ENCODE measurements at regions not wholly inside any gene's neighbourhood (a gene's known extent, or its start where the extent isn't known, plus 50 kb on each side); places are given as distances from the start of the nearest gene placed in this dataset.

DNA sequence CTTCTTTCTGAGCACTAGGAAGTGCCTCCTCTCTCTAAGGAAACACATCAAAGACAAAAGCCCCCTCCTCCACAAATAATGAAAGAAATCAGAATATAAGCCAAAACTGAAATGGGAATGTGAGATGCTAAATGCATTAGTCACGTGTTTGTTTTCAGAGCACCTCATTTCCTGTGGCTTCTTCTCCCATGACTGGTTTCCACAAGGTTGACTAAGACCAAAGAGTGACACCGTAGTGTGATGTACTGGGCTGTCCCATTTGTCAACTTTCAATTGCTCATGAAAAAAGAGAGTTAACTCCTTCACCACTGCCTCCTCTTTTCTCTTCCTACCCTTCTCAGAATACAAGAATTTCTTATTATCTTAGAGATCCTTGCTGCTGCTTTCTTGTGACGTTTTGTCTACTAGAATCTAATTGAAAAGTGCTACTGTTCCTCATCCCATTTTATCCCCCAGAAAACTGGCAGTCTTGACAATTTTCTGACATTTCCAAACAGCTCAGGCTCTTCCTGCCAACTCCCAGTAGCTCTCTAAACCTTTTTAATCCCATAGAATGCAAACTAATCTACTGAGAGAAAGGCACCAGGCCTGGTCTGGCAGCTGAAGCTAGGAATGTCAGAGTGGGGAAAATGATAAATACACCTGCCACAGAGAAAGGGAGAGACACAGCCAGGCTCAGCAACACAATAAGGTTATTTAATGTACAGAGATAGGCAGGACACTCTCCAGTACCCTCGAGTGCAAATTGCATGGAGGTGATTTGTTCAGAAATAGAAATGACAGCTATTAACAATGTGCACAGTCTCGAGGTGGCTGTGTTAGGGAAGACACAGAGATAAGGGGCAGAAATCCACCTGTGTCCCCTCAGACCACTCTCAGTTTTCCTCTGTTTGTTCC is 671.7 kb upstream of the NRSN1 start:
- DNase-seq = no peak

DNA sequence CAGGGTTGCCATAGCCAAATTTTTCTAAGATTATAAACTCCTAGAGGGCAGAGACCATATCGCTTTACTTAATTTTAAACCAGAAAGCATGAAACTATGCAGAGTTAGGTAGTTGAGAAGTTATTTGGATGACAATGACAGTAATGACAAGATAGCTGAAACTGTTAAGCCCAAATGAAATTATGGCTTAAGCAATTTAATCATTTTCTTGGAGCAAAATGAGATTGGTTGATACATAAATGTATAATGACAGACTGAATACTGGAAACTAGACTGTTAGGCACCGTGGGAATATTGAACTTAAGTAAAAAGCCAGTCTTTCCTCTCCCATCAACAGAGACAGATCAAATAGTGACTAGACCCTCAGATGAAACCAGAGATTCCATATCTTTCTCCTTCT is 670.3 kb upstream of the NRSN1 start:
- no peak for DNase-seq

DNA sequence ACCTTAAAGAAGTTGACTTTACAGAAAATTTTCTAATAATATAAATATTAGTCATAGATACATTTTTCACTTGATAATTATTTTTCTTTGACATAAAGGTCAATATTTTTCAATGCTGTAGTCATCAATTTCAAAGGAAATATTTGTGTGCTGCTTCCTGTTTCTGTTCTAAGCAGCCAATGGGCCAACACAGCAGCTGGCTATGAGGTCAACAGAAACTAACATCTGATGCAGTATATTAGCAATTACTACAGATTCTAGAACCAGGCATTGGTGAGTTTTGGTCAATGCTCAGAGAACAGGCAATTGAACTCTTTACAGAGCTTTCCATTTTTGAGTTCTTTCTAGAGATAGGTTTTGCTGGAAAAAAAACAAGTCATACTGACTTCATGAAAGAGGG is 669.6 kb upstream of the NRSN1 start:
- no peak for DNase-seq

DNA sequence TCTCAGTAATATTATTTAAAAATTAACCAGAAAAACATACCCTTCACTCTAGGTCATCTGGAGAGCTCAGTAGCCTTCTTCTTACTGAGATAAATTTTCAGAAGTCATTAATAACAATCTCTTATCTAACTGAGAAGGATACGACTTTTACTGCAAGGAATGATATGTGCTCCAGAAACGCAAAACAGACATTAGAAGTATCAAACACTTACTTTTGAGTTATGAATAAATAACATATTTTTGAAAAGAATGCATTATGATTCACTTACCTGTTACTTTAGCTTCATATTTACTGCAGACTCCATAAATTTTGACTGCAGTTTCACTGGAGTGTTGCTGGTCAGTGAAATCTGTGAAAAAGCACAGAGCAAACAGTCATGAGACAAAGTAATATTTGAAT is 668.7 kb upstream of the NRSN1 start:
- no peak for DNase-seq

DNA sequence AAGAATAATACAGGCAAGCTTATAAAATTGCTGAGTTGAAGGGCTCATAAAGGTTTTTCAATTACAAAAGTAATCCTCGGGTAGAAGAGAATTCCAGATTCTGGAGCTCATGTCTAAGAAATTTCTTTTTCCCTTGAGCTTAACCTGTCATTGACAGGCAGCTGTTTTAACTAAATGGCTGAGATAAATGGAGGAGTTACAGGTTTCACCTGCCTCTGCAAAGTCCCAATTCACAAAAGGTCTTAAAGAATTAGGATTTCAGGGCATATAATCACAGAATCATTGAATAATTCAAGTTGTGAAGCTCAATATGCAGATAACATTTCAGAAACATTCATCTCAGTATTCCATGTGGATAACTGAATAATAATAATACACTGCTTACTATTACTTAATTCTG is 660.1 kb upstream of the NRSN1 start:
- DNase-seq = no peak

DNA sequence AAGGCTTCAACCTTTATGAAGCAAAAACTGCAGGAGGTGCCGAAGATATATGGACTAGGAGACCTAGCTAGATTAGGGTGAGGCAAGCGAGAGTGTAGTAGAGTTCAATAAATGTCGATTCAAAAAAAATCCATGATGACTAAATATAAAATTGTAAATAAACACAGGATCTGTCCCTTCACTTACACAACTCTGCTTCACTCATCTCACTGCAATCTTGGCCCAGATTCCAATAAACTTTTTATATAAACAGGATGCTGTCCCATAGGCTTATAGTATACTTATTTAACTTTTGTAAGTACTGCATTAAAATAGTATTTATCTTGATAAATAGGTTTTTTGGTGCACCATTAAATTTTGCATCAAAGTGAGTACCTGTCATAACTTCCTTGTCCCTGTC is 648.4 kb upstream of the NRSN1 start:
- no peak for DNase-seq

DNA sequence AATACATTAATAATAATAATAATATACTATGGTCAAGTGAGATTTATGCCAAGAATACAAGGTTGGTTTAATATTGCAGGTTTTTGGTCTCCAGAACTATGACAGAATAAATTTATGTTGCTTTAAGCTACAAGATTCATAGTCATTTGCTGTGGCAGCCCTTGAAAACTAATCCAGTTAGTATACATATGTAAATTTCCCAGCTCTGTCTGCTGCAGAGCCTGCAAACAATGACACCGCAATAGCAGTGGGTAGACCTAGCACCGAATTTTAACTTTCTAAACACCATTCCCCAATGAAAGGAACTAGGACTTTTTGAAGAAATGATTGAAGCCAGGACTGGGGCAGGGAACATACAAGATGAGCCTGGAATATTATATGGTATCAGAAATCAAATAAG is 647.7 kb upstream of the NRSN1 start:
- no peak for DNase-seq

DNA sequence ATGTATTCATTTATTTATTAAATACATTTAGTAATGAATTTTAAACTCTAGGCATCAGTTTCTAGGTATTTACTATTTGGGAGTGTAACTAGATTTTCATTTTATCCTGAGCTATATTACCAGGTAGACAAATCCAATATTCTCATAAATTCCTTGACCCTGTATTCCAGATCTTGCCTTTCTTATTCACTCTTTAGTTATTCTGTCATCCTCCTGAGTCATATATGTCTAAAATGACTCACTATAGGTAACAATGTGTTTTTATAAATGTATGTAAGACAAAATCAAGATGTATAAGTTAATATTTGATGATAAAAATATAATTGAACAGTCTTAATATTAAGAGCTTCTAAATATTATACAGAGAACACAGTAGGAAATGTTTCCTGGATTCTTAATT is 642.1 kb upstream of the NRSN1 start:
- DNase-seq = no peak

DNA sequence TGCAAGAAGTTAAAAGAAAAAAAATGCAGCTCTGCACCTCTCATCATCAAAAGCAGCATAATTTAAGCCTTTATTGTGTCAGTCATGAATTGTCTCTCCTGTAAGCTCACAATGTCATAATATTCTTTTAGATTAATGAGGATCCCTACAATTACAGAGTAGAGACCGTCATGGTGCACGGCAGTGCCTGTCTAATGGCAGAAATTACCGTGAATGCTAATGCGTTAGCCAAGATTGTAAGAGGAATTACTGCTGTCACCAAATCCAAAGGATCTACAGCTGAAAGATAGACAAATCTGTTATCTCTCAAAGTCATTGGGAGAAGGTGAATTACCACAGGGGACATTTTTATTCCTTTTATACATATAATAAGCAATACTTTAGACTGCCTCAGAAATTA is 631.6 kb upstream of the NRSN1 start:
- no peak for DNase-seq

DNA sequence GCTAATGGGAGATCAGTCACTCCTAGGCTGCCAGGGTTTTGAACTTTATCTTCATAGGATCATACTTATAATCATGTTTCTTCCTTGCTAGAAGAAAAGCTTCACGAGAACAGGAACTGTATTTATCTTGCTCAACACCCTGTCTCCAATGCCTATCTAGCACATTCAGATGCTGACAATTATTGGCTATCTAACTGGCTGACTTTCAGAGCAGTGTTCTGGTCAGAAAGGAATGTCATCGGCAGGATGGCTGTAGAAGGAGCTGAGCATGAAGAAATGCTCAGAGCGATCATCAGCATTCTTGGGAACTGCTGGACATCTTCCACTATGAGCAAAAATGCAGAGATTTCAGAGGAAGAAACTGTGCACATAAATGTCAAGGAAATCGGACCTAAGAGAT is 628.0 kb upstream of the NRSN1 start:
- no peak for DNase-seq

DNA sequence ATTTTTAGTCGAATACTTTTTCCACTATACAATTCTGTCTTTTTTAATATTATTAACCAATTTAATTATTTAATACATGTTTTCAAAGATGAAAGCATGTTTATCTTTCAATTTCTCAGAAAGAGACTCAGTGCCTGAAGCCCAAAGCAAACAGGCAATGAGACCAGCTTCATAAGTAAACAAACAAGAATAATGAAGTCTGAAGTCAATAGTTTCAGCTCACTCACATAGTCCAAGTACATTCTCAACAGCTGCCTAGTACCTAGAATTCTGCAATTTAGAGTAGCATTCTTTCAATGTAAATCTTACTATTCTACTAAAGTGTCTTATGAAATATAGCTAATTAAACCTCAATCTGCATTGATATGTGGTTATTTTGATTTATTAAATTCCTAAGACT is 626.5 kb upstream of the NRSN1 start:
- no peak for DNase-seq

DNA sequence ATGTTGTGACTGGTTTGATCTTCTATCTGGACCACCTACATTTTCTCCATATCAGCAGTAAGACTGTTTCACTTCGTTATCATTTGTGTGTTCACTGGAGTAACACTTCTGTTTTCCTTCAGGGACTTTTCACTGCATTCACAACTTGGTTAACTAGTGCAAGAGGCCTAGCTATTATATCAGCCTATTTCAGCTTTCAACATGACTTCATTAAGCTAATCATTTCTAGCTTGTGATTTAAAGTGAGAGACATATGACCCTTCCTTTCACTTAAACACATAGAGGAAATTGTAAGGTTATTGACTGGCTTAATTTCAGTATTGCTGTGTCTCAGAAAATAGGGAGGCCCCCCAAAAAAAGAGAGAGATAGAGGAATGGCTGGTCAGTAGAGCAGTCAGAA is 622.8 kb upstream of the NRSN1 start:
- DNase-seq = no peak

DNA sequence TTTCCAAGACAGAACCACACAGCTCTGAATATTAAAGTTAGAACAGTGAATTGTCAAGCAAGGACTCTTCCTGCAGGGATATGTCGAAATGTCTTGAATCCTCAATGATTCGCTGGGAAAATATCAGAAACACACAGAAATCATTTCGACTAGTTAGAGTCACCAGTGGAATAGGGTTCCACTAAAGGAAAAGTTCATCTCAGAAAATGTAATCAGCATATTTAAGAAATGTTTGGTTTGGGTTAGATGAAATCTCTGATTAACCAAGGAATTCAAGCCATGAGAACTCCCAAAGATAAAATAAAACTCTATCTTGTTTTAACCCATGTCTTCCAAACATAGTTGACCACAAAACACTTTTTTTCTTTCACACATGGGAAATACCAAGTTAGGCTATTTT is 621.0 kb upstream of the NRSN1 start:
- DNase-seq = no peak

DNA sequence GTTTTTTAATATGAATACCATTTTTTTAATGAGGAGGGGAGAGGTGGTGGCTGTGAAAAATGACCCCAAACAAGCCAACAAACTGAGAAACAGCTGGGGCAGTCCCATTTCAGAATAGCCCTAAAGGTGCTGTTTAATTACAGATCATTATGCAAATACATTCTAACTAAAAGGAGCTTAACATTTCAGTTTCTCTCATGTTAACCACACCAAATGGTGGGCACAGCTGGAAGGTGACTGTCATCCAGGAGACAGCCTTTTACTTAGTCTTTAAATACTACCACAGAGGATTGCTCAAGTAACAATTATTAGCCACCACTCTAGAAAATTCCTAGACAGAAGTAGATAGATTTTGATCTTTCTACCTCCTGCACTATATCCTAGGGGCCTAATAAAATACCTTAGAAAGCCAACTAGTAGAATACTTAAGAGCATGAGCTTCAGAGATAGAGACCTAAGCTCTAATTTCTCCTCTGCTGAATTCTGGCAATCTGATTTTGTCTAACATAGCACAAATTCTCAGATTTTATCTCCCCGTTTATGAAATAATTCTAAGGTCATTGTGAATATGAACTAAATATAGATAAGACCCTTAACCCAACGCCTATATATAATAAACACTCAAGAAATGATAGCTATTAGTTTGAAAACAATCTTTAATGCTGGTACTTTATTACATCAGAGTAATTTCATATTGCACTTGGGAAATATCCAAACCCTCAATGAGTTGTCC is 615.1 kb upstream of the NRSN1 start:
- no peak for DNase-seq

DNA sequence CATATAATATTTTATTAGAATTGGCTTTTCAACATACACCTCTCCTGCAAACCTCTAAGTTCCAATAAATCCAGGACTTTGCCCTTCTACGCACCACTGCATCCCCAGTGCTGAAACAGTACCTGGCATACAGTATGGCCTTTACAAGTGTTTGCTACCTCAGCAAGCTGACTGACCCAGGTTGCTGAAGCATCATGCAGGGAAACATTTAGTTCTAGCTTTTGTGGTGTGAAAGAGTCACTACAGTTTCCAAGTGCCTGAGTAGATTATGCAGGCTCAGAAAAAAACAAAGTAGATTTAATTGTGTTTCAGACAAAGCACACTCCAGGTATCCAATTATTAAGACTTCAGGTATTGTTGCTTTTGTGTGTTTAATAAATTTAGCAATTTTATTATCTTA is 614.2 kb upstream of the NRSN1 start:
- DNase-seq = no peak

DNA sequence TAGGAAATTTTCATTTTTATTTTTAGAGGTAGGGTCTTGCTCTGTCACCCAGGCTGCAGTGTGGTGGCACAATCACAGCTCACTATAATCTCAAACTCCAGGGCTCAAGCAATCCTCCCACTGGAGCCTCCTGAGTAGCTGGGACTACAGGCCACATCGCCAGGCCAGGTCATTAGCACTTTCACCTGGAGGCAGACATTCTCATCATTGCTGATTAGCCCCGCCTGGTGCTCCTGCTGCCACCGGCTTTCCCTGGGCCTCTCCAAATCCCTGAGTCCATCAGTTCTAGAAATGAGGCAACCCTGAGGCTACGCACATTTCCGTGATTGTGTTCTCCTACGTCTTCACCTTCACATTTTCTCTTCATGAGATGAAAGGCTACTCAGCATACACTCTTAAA is 607.7 kb upstream of the NRSN1 start:
- no peak for DNase-seq

DNA sequence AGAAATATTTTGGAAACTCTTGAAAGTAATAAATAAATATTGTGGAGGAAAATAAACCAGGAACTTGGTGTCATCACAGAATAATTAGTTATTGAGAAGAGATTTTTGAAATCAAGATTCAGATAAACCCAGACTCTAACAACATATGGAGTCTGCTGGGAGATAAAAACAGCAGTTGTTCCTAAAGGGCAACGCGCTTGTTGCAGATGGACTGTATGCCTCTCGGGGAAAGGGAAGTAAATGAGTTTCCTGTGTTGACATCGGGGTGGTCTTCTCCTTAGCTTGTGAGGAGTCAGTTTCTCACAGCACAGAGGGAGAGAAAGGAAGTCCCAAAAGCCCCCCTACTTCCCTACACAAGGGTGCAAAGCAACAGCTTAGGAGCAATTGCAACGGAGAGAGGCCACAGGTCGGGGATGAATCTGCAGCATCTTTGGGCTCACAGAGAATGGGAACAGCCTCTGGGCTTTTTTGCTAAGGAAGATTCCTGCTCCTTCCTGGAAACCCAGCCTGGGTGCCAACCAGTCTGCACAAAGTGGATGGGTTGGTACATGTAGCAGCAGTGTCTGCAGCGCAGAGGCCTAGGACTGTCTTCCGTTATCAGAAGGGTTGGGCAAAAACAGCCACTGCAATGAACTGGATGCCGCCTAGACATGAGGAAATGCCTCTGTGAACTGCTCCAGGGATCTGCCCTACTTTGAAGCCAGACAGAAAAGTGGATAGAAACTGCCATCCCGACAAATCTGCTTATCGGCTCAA is 603.0 kb upstream of the NRSN1 start:
- peak; percentile 54 for DNase-seq

DNA sequence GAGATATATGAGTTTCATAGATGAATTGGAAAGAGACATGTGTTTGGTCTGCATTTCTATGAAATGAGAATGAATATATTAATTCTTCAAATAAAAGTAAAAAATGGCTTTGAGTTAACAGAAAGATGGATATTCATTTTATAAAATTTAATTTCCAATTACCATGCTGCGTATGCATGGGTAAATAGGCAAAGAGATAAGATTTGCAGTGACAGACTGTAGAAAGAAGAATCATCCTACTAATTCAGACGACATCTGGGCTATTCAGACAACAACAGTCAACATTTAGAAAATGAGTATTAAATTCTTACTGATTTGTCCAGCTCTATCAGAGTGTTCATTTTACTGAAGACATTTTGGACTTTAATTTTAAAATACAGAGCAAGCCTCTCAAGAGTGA is 602.2 kb upstream of the NRSN1 start:
- peak; percentile 33 for DNase-seq

DNA sequence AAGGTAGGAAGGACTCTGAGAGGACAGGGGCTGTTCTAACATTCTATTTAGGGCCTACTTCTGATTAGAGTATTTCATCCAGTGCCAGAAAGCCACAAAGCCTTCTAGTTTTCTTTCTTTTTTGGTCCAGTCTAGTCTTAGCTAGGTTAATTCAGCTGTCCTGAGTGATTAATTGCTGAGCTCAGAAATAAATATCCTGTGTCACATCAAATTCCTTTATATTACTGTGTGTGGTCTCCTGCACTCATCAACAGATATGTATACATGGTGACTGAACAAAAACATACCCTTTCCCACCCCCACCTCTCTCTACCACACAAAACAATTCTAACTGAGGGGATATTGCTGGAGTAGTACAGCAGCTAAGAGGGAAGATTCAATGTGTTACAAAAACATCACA is 601.5 kb upstream of the NRSN1 start:
- DNase-seq = no peak

DNA sequence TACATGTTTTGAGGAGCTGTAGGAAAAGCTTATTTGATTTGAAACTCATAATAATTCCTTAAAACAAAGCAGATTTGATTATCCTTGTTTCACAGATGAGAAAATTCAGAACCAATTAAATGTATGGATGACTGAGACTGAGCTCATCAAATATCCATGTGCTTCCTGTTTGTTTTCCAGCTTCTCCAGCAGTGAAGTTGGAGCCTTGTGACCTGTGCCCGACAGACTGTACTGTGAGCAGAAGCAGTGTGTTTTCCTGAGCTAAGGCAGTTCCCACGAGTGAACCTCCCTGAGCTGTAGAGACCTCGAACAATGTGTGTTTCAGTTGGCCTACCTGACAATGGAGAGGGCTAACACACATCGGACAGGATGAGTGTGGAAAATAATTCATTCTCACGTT is 599.5 kb upstream of the NRSN1 start:
- DNase-seq = no peak

DNA sequence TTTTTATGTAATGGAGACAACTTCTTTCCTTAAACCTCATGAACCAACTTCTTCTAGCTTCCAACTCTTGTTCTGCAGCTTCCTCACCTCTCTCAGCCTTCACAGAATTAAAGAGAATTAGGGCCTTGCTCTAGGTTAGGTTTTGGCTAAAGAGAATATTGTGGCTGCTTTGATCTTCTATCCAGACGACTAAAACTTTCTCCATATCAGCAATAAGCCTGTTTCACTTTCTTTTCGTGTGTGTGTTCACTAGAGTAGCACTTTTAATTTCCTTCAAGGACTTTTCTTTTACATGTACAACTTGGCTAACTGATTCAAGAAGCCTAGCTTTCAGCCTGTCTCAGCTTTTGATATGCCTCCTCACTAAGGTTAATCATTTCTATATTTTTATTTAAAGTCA is 596.1 kb upstream of the NRSN1 start:
- DNase-seq = no peak

DNA sequence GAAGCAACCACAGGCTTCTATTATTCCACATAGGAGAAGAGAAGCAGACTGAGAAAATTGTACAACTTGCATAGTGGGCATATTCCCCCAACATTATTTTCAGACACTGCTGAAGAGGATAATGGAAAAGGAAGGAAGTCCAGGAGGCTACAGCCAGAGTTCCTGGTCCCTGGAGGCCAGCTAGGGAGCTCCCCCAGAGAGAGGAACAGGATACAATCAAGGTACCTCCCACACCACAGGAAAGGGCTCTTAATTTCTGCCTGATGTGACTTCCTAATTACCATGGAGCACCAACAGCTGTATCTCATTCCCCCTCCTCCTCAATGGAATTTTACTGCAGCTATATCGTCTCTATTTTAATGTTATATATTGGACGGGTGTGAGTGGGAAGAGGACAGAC is 594.3 kb upstream of the NRSN1 start:
- DNase-seq = no peak

DNA sequence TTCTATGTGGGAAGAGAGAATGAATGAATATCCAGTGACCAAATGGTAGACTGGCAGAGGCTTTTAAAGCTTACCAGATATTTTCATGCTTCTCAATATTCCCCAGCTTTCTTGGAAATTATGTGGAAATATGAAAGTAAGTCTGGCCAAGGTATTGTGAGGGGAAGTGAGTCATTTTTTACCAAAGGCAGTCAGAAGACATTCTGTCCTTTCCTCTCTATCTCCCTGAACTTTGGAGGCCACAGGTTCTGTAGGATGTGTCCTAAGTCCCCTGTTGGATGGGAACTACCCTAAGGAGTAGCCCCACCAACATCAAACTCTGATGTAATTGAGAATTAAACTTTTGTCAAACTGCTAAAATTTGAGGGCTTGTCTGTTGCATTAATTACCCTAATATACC is 593.8 kb upstream of the NRSN1 start:
- no peak for DNase-seq

DNA sequence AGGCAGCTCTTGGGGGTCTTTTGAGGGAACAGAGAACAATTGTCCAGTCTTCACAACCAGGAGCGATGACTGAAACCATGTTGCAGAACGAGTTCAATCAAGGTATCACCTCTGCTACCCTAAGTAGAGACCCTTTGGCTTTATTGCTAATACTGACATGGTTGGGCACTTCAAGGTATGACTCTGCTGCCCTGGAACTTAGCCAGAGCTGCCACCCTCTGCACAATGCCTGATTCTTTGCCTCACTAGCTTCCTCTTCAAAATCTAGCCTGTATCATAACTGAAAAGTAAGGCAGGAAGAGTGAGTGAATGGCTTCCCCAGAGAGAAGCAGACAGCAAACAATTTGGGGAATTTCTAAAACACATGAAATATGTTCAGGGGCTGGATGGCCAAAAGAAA is 592.7 kb upstream of the NRSN1 start:
- no peak for DNase-seq

All from NCI-H1694 treated with DMSO at 0.1 percent for 48 hours (cell line).